Testis (tissue), 2 donors: ENCODE measurements at regions not wholly inside any gene's neighbourhood (a gene's known extent, or its start where the extent isn't known, plus 50 kb on each side); places are given as distances from the start of the nearest gene placed in this dataset.

Experiments
- DNase-seq: peaks from one replicate; pipeline ENCODE4 v3.0.0-alpha.2; 2019
- H3K27ac ChIP-seq, 2 donors: fragments of 200-600 bp; sonication (generic); one replicate each; pipeline ENCODE4 v1.5.1; 2019
- H3K27me3 ChIP-seq: fragments of 200-600 bp; sonication (generic); one replicate; pipeline ENCODE4 v1.5.1; 2019
- H3K36me3 ChIP-seq: fragments of 200-600 bp; sonication (generic); one replicate; pipeline ENCODE4 v1.5.1; 2017; ENCODE audit warnings: low read depth; ENCODE audit errors: missing control alignments
- H3K4me1 ChIP-seq: fragments of 200-600 bp; sonication (generic); one replicate; pipeline ENCODE4 v1.5.1; 2019
- H3K4me3 ChIP-seq, 2 donors: fragments of 200-600 bp; sonication (generic); one replicate each; pipeline ENCODE4 v1.5.1; 2017 to 2019
- H3K9me3 ChIP-seq: fragments of 200-600 bp; sonication (generic); one replicate; pipeline ENCODE4 v1.5.1; 2017
- POLR2A ChIP-seq: fragments of 450-650 bp; IDR thresholded peaks from one replicate; pipeline ENCODE4 v1.6.1; 2017; ENCODE audit warnings: antibody characterized with exemption, mild to moderate bottlenecking, moderate library complexity
- whole genome bisulfite sequencing, 2 donors: methylation state at CpG; one replicate each; pipeline ENCODE4 v1.1.5; 2018; 5-methylcytosine and 5-hydroxymethylcytosine counted together
- intact Hi-C: fragments of 100-400 bp; cut with DNase I; formaldehyde crosslinking; loops from one replicate; pipeline ENCODE4 v1.15.1; 2023; ENCODE audit warnings: low total_unique reads
- TF ChIP-seq, protein P1 (sequence below), 3 experiments: fragments of 450-650 bp in 2 of 3; fragments of 200-600 bp in 1 of 3; sonication (generic) in 1 of 3; IDR thresholded peaks; one replicate each; pipeline ENCODE4 v1.5.1; 2016 to 2019; ENCODE audit warnings: antibody characterized with exemption in 3 of 3, mild to moderate bottlenecking in 2 of 3, moderate library complexity in 1 of 3

- Histone ChIP-seq H3K9me3 (no peaks in the 10 kb centered on the region), H3K27ac (no peak overlapping the region)
Measured at GRCh38 chr5:130964231-130965202, 200.5 kb downstream of the HINT1 start.

DNA sequence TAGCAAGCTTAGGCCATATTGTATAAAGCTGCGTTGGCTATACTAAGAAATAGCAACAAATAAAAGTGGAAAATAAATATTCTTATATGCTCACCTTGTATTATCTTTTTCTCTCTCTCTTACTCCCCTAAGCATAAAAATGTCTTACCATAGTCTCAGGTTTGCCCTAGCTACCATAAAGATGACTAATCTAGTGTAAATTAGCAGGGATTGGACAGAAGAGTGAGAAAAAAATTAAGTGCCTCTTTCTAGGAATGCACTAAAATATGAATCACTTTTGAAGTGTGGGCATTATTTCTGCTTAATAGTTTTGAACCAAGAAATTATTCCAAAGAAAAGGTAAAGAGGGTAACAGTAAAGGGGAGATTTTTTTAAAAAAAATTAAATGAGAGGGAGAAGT, 201.3 kb downstream of the HINT1 start:
- intact Hi-C loops, result no loop called here
- TF ChIP-seq, protein P1, sequence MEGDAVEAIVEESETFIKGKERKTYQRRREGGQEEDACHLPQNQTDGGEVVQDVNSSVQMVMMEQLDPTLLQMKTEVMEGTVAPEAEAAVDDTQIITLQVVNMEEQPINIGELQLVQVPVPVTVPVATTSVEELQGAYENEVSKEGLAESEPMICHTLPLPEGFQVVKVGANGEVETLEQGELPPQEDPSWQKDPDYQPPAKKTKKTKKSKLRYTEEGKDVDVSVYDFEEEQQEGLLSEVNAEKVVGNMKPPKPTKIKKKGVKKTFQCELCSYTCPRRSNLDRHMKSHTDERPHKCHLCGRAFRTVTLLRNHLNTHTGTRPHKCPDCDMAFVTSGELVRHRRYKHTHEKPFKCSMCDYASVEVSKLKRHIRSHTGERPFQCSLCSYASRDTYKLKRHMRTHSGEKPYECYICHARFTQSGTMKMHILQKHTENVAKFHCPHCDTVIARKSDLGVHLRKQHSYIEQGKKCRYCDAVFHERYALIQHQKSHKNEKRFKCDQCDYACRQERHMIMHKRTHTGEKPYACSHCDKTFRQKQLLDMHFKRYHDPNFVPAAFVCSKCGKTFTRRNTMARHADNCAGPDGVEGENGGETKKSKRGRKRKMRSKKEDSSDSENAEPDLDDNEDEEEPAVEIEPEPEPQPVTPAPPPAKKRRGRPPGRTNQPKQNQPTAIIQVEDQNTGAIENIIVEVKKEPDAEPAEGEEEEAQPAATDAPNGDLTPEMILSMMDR (IDR thresholded peaks at IDR 0.05), result no peak
- TF ChIP-seq POLR2A, result no peak
- Histone ChIP-seq H3K27me3 (no peaks in the 10 kb centered on the region), H3K4me3 (no peak overlapping the region), H3K9me3 (no peaks in the 10 kb centered on the region), H3K27ac (no peak overlapping the region), H3K36me3 (no peaks in the 10 kb centered on the region), H3K4me1 (no peaks in the 10 kb centered on the region)
- WGBS, 2 donors, result 89 to 100% methylated on average over 1 of the region's 1 CpG
- DNase-seq, result no peak

More at GRCh38 chr5:130964231-130965202, 200.5 kb downstream of the HINT1 start:
- 72 to 79% methylated on average over 3 of the region's 3 CpGs for WGBS, 2 donors
- Histone ChIP-seq H3K36me3 (no peaks in the 10 kb centered on the region), H3K4me3 (no peak overlapping the region), H3K4me1 (no peaks in the 10 kb centered on the region), H3K27me3 (no peaks in the 10 kb centered on the region)
- no peak for DNase-seq
- intact Hi-C loops, result no loop called here
- TF ChIP-seq POLR2A, result no peak
- TF ChIP-seq, protein P1 (IDR thresholded peaks at IDR 0.05), result no peak

DNA sequence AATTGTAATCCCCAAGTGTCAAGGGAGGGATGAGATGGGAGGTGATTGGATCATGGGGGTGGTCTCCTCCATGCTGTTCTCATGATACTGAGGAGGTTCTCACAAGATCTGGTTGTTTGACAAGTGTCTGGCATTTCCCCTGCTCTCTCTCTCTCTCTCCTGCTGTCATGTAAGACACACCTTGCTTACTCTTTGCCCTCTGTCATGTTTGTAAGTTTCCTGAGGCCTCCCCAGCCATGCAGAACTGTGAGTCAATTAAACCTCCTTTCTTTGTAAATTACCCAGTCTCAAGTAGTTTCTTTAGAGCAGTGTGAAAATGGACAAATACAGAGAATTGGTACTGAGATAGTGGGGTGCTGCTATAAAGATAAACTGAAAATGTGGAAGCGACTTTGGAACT, 207.9 kb downstream of the HINT1 start:
- Histone ChIP-seq H3K27ac (no peak overlapping the region), H3K27me3 (no peaks in the 10 kb centered on the region), H3K4me1 (no peaks in the 10 kb centered on the region), H3K4me3 (no peak overlapping the region), H3K36me3 (no peaks in the 10 kb centered on the region), H3K9me3 (no peaks in the 10 kb centered on the region)
- WGBS, 2 donors, result 81 to 91% methylated on average over 1 of the region's 1 CpG
- intact Hi-C loops, result no loop called here
- TF ChIP-seq, protein P1 (IDR thresholded peaks at IDR 0.05), result no peak
- no peak for TF ChIP-seq POLR2A
- DNase-seq, result no peak

- TF ChIP-seq POLR2A, result no peak
- TF ChIP-seq, protein P1 (IDR thresholded peaks at IDR 0.05), result no peak
- no peak overlapping the region for H3K27ac ChIP-seq
- no peaks in the 10 kb centered on the region for H3K27me3 ChIP-seq
- intact Hi-C loops, result no loop called here
- no peak overlapping the region for H3K4me3 ChIP-seq
- H3K9me3 ChIP-seq, result no peaks in the 10 kb centered on the region
- H3K36me3 ChIP-seq, result no peaks in the 10 kb centered on the region
- DNase-seq, result no peak
- H3K4me1 ChIP-seq, result no peaks in the 10 kb centered on the region
Measured at GRCh38 chr5:130955041-130955440, 210.0 kb downstream of the HINT1 start.

DNA sequence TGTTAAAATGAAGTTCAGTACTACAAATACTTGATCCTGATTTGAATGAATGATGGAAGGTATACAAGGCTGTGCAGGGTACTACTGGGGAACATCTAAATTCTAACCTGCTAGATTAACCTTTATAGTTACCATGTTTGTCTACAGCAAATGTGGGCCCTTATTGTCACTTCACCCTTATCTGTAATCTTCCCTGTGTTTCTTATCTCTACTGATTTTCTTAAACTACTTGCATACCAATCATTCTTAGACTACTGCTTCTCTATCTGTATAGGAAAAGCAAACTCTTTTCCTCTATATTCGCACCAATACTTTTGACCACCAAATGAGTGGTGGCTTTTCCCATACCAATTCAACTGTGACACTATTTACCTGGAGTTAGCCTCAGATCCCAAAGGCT, 210.7 kb downstream of the HINT1 start:
- TF ChIP-seq, protein P1 (IDR thresholded peaks at IDR 0.05), result no peak
- no peak for TF ChIP-seq POLR2A
- no peak for DNase-seq
- intact Hi-C loops, result no loop called here

More for the DNA sequence above, 210.7 kb downstream of the HINT1 start:
- no peaks in the 10 kb centered on the region for H3K9me3 ChIP-seq
- H3K27me3 ChIP-seq, result no peaks in the 10 kb centered on the region
- no peak overlapping the region for H3K27ac ChIP-seq
- WGBS, 2 donors, result 83 to 88% methylated on average over 1 of the region's 1 CpG
- no peak overlapping the region for H3K4me3 ChIP-seq
- H3K4me1 ChIP-seq, result no peaks in the 10 kb centered on the region
- H3K36me3 ChIP-seq, result no peaks in the 10 kb centered on the region
